GM18907 (cell line): ENCODE measurements at regions not wholly inside any gene's neighbourhood (a gene's known extent, or its start where the extent isn't known, plus 50 kb on each side); places are given as distances from the start of the nearest gene placed in this dataset.
A peak's percentile ranks its signal among the peaks of the same experiment; 100 is the strongest.
"Not testable (repeated sequence)": the region's sequence is repeated elsewhere in the genome, so short reads cannot be mapped to it uniquely, and the experiment has no call there.

Experiments
- ATAC-seq: cut with Tn5 transposase; IDR thresholded peaks from one replicate; pipeline ENCODE4 v1.9.1; 2021; ENCODE audit warnings: mild to moderate bottlenecking, moderate library complexity; ENCODE audit not compliant: unreplicated experiment

GRCh38 chr7:46764100-46764936 is 817.6 kb downstream of the TNS3 start:
- peak; percentile 53 for ATAC-seq

GRCh38 chr7:46763344-46763743 is 818.6 kb downstream of the TNS3 start:
- ATAC-seq = no peak

- no peak for ATAC-seq
These were observed 822.0 kb downstream of the TNS3 start for GRCh38 chr7:46759711-46760480.

GRCh38 chr7:46756996-46757395 is 824.9 kb downstream of the TNS3 start:
- ATAC-seq = no peak

- ATAC-seq = no peak
These were observed 825.7 kb downstream of the TNS3 start for GRCh38 chr7:46756256-46756655.

GRCh38 chr7:46755120-46756034 is 826.5 kb downstream of the TNS3 start:
- ATAC-seq = no peak

GRCh38 chr7:46754140-46754720 is 827.7 kb downstream of the TNS3 start:
- no peak for ATAC-seq

GRCh38 chr7:46753662-46754061 is 828.2 kb downstream of the TNS3 start:
- ATAC-seq = no peak

- ATAC-seq = no peak
These were observed 829.0 kb downstream of the TNS3 start for GRCh38 chr7:46752881-46753366.

GRCh38 chr7:46751927-46752723 is 829.8 kb downstream of the TNS3 start:
- ATAC-seq = not testable (repeated sequence)

GRCh38 chr7:46751471-46751870 is 830.4 kb upstream of the IGFBP3 start:
- ATAC-seq = no peak

GRCh38 chr7:46750321-46750865 is 829.3 kb upstream of the IGFBP3 start:
- no peak for ATAC-seq

GRCh38 chr7:46747869-46748576 is 827.0 kb upstream of the IGFBP3 start:
- ATAC-seq = no peak

- ATAC-seq = no peak
These were observed 825.9 kb upstream of the IGFBP3 start for GRCh38 chr7:46746695-46747687.

- no peak for ATAC-seq
These were observed 824.6 kb upstream of the IGFBP3 start for GRCh38 chr7:46745707-46746090.

GRCh38 chr7:46744957-46745706 is 824.1 kb upstream of the IGFBP3 start:
- ATAC-seq = no peak

- no peak for ATAC-seq
These were observed 821.5 kb upstream of the IGFBP3 start for GRCh38 chr7:46742601-46743000.
